H1 (cell line): ENCODE measurements at regions not wholly inside any gene's neighbourhood (a gene's known extent, or its start where the extent isn't known, plus 50 kb on each side); places are given as distances from the start of the nearest gene placed in this dataset.

Source experiments
- BCL11A ChIP-seq, 2 experiments: IDR thresholded peaks; one replicate each; pipeline ENCODE4 v1.6.1; 2011; ENCODE audit warnings: low read depth in 2 of 2, low read length in 2 of 2, mild to moderate bottlenecking in 2 of 2
- CEBPB ChIP-seq: IDR thresholded peaks from 2 replicates; pipeline ENCODE4 v1.6.1; 2012; ENCODE audit warnings: low read depth, low read length
- CHD1 ChIP-seq: IDR thresholded peaks from 2 replicates; pipeline ENCODE4 v1.6.1; 2012; ENCODE audit warnings: low read depth, low read length, improper control_type of control experiment

- TF ChIP-seq CHD1 (no peak), BCL11A (IDR thresholded peaks at IDR 0.05; ENCODE audit: low read depth in 2 of 2, low read length in 2 of 2) (no peak), CEBPB (no peak)
- TF ChIP-seq, all 59 proteins: peak for 0
Observed at GRCh38 chr6:6781873-6782227, 193.3 kb downstream of the LY86 start (continued).
